ENCODE measurements at regions not wholly inside any gene's neighbourhood (a gene's known extent, or its start where the extent isn't known, plus 50 kb on each side); places are given as distances from the start of the nearest gene placed in this dataset.

GRCh38 chr6:103280417-103280816, 1579.3 kb downstream of the HACE1 start:
- Histone ChIP-seq H3K9ac (ENCODE audit: low read length in 3 of 3) (no peak overlapping the region), H3K9me3 (ENCODE audit: control insufficient read depth in 2 of 3, insufficient read depth in 1 of 3, low read length in 3 of 3) (no peaks in the 10 kb centered on the region), H3K36me3 (ENCODE audit: control insufficient read depth in 2 of 3, insufficient read depth in 3 of 3, low read length in 3 of 3) (no peaks in the 10 kb centered on the region), H3K27ac (ENCODE audit: low read depth in 2 of 2, low read length in 2 of 2) (no peak overlapping the region), H3K4me3 (ENCODE audit: low read length in 3 of 3) (no peak overlapping the region), H3K27me3 (ENCODE audit: control insufficient read depth, insufficient read depth, low read length) (no peaks in the 10 kb centered on the region), H3K4me1 (ENCODE audit: control insufficient read depth in 2 of 3, insufficient read depth in 2 of 3, low read depth in 1 of 3, low read length in 3 of 3) (no peaks in the 10 kb centered on the region)
- no peak for FAIRE-seq
- TF ChIP-seq CTCF (IDR thresholded peaks at IDR 0.05; ENCODE audit: borderline replicate concordance, extremely low read depth, insufficient read depth): no peak
- intact Hi-C loops (cut with DNase I): no loop called here
- no peak for DNase-seq

GRCh38 chr6:103277936-103278335, 1581.8 kb downstream of the HACE1 start:
- DNase-seq: no peak
- no peak overlapping the region for H3K27ac ChIP-seq (ENCODE audit: low read depth in 2 of 2, low read length in 2 of 2)
- no peaks in the 10 kb centered on the region for H3K27me3 ChIP-seq (ENCODE audit: control insufficient read depth, insufficient read depth, low read length)
- no peak overlapping the region for H3K9ac ChIP-seq (ENCODE audit: low read length in 3 of 3)
- TF ChIP-seq CTCF (IDR thresholded peaks at IDR 0.05; ENCODE audit: borderline replicate concordance, extremely low read depth, insufficient read depth): no peak
- no peaks in the 10 kb centered on the region for H3K4me1 ChIP-seq (ENCODE audit: control insufficient read depth in 2 of 3, insufficient read depth in 2 of 3, low read depth in 1 of 3, low read length in 3 of 3)
- intact Hi-C loops (cut with DNase I): no loop called here
- no peaks in the 10 kb centered on the region for H3K36me3 ChIP-seq (ENCODE audit: control insufficient read depth in 2 of 3, insufficient read depth in 3 of 3, low read length in 3 of 3)
- FAIRE-seq: no peak
- H3K4me3 ChIP-seq (ENCODE audit: low read length in 3 of 3): no peak overlapping the region
- no peaks in the 10 kb centered on the region for H3K9me3 ChIP-seq (ENCODE audit: control insufficient read depth in 2 of 3, insufficient read depth in 1 of 3, low read length in 3 of 3)

- no peaks in the 10 kb centered on the region for H3K27me3 ChIP-seq (ENCODE audit: control insufficient read depth, insufficient read depth, low read length)
- no peak overlapping the region for H3K27ac ChIP-seq (ENCODE audit: low read depth in 2 of 2, low read length in 2 of 2)
- no peak overlapping the region for H3K9ac ChIP-seq (ENCODE audit: low read length in 3 of 3)
- H3K4me3 ChIP-seq (ENCODE audit: low read length in 3 of 3): no peak overlapping the region
- peak; percentile 6 for TF ChIP-seq CTCF (IDR thresholded peaks at IDR 0.05; ENCODE audit: borderline replicate concordance, extremely low read depth, insufficient read depth)
- H3K36me3 ChIP-seq (ENCODE audit: control insufficient read depth in 2 of 3, insufficient read depth in 3 of 3, low read length in 3 of 3): no peaks in the 10 kb centered on the region
- no peaks in the 10 kb centered on the region for H3K4me1 ChIP-seq (ENCODE audit: control insufficient read depth in 2 of 3, insufficient read depth in 2 of 3, low read depth in 1 of 3, low read length in 3 of 3)
- FAIRE-seq (no peak), DNase-seq (peak in 2 of 5 donors; percentile 42 to 51)
- H3K9me3 ChIP-seq (ENCODE audit: control insufficient read depth in 2 of 3, insufficient read depth in 1 of 3, low read length in 3 of 3): no peaks in the 10 kb centered on the region
- intact Hi-C loops (cut with DNase I): no loop called here
Observed at GRCh38 chr6:103273048-103273447, 1586.7 kb downstream of the HACE1 start.

GRCh38 chr6:103269581-103269980, 1590.1 kb downstream of the HACE1 start:
- intact Hi-C loops (cut with DNase I): no loop called here
- FAIRE-seq: no peak

More at GRCh38 chr6:103269581-103269980, 1590.1 kb downstream of the HACE1 start:
- no peaks in the 10 kb centered on the region for H3K27me3 ChIP-seq (ENCODE audit: control insufficient read depth, insufficient read depth, low read length)
- H3K4me1 ChIP-seq (ENCODE audit: control insufficient read depth in 2 of 3, insufficient read depth in 2 of 3, low read depth in 1 of 3, low read length in 3 of 3): no peaks in the 10 kb centered on the region
- no peak for DNase-seq
- no peaks in the 10 kb centered on the region for H3K9me3 ChIP-seq (ENCODE audit: control insufficient read depth in 2 of 3, insufficient read depth in 1 of 3, low read length in 3 of 3)
- TF ChIP-seq CTCF (IDR thresholded peaks at IDR 0.05; ENCODE audit: borderline replicate concordance, extremely low read depth, insufficient read depth): no peak
- no peak overlapping the region for H3K9ac ChIP-seq (ENCODE audit: low read length in 3 of 3)
- H3K4me3 ChIP-seq (ENCODE audit: low read length in 3 of 3): no peak overlapping the region
- no peak overlapping the region for H3K27ac ChIP-seq (ENCODE audit: low read depth in 2 of 2, low read length in 2 of 2)
- H3K36me3 ChIP-seq (ENCODE audit: control insufficient read depth in 2 of 3, insufficient read depth in 3 of 3, low read length in 3 of 3): no peaks in the 10 kb centered on the region
